Nephron progenitor cell (in vitro differentiated cells): ENCODE measurements at regions not wholly inside any gene's neighbourhood (a gene's known extent, or its start where the extent isn't known, plus 50 kb on each side); places are given as distances from the start of the nearest gene placed in this dataset.

Source experiments
- DNase-seq: peaks from one replicate; pipeline ENCODE4 v3.0.0; 2021
- H3K27ac Mint-ChIP-seq: 2 replicates; pipeline ENCODE4 v1.8.0; 2021; ENCODE audit warnings: mild to moderate bottlenecking, moderate library complexity, mixed read lengths
- H3K27me3 Mint-ChIP-seq: 2 replicates; pipeline ENCODE4 v1.8.0; 2021; ENCODE audit warnings: mild to moderate bottlenecking, low read depth, mixed read lengths; ENCODE audit not compliant: poor library complexity
- H3K36me3 Mint-ChIP-seq: 2 replicates; pipeline ENCODE4 v1.8.0; 2021; ENCODE audit warnings: low read depth, mixed read lengths
- H3K4me1 Mint-ChIP-seq: 2 replicates; pipeline ENCODE4 v1.8.0; 2021; ENCODE audit warnings: mixed read lengths
- H3K4me3 Mint-ChIP-seq: 2 replicates; pipeline ENCODE4 v1.8.0; 2021; ENCODE audit warnings: mild to moderate bottlenecking, moderate library complexity, mixed read lengths
- H3K9me3 Mint-ChIP-seq: 2 replicates; pipeline ENCODE4 v1.8.0; 2021; ENCODE audit warnings: mild to moderate bottlenecking, moderate library complexity, mixed read lengths
- CTCF ChIP-seq: fragments of 200-600 bp; sonication (generic); IDR thresholded peaks from 2 replicates; pipeline ENCODE4 v1.5.0; 2021; ENCODE audit warnings: antibody characterized with exemption

GRCh38 chr2:172342078-172342477, 85.3 kb upstream of the ITGA6 start:
- Mint-ChIP-seq H3K27ac (no peak overlapping the region), H3K27me3 (peaks cover 22% of the 10 kb centered on the region), H3K4me1 (peaks cover 42% of the 10 kb centered on the region), H3K4me3 (no peak overlapping the region), H3K36me3 (no peaks in the 10 kb centered on the region), H3K9me3 (peaks cover 28% of the 10 kb centered on the region)
- no peak for TF ChIP-seq CTCF
- DNase-seq, result no peak

GRCh38 chr2:172342611-172343010, 84.8 kb upstream of the ITGA6 start:
- DNase-seq, result no peak
- no peak overlapping the region for H3K27ac Mint-ChIP-seq

GRCh38 chr2:172344159-172344558, 83.2 kb upstream of the ITGA6 start:
- H3K9me3 Mint-ChIP-seq, result peaks cover 38% of the 10 kb centered on the region
- peaks cover 38% of the 10 kb centered on the region for H3K4me1 Mint-ChIP-seq
- no peaks in the 10 kb centered on the region for H3K36me3 Mint-ChIP-seq
- no peak overlapping the region for H3K4me3 Mint-ChIP-seq
- no peak overlapping the region for H3K27ac Mint-ChIP-seq
- H3K27me3 Mint-ChIP-seq, result peaks cover 22% of the 10 kb centered on the region
- DNase-seq, result no peak
- no peak for TF ChIP-seq CTCF

More at GRCh38 chr2:172342611-172343010, 84.8 kb upstream of the ITGA6 start:
- no peaks in the 10 kb centered on the region for H3K36me3 Mint-ChIP-seq
- TF ChIP-seq CTCF, result no peak
- no peak overlapping the region for H3K4me3 Mint-ChIP-seq
- peaks cover 42% of the 10 kb centered on the region for H3K4me1 Mint-ChIP-seq
- peaks cover 22% of the 10 kb centered on the region for H3K27me3 Mint-ChIP-seq
- H3K9me3 Mint-ChIP-seq, result peaks cover 33% of the 10 kb centered on the region

GRCh38 chr2:172345956-172346555, 81.3 kb upstream of the ITGA6 start:
- Mint-ChIP-seq H3K9me3 (peaks cover 38% of the 10 kb centered on the region), H3K4me3 (no peak overlapping the region), H3K4me1 (peaks cover 19% of the 10 kb centered on the region), H3K36me3 (no peaks in the 10 kb centered on the region), H3K27ac (no peak overlapping the region), H3K27me3 (peaks cover 13% of the 10 kb centered on the region)
- TF ChIP-seq CTCF, result no peak
- no peak for DNase-seq

GRCh38 chr2:172348555-172349288, 78.7 kb upstream of the ITGA6 start:
- Mint-ChIP-seq H3K4me1 (no peaks in the 10 kb centered on the region), H3K27me3 (peaks cover 4% of the 10 kb centered on the region), H3K36me3 (no peaks in the 10 kb centered on the region), H3K27ac (no peak overlapping the region), H3K4me3 (no peak overlapping the region), H3K9me3 (peaks cover 33% of the 10 kb centered on the region)
- TF ChIP-seq CTCF, result no peak
- DNase-seq, result no peak
